Kidney (tissue), 13 donors: ENCODE measurements at regions not wholly inside any gene's neighbourhood (a gene's known extent, or its start where the extent isn't known, plus 50 kb on each side); places are given as distances from the start of the nearest gene placed in this dataset.

Experiments
- DNase-seq, 5 donors: peaks; one replicate each; pipeline ENCODE4 v3.0.0-alpha.2; 2013 to 2020
- FAIRE-seq: peaks from 2 replicates; lab custom pipeline; 2012; peaks lifted over from hg19 to GRCh38; lab: Jason Lieb, UNC
- H3K27ac ChIP-seq, 2 donors: one replicate each; pipeline ENCODE4 v1.7.0; 2013; ENCODE audit warnings: low read depth in 2 of 2, low read length in 2 of 2, inconsistent platforms in 1 of 2
- H3K27me3 ChIP-seq: one replicate; pipeline ENCODE4 v1.7.1; 2013; ENCODE audit warnings: low read length, inconsistent platforms; ENCODE audit not compliant: control insufficient read depth, insufficient read depth
- H3K36me3 ChIP-seq, 3 donors: one replicate each; pipeline versions ENCODE4 v1.7.0 to v1.7.1; 2013; ENCODE audit warnings: low read length in 3 of 3, control low read depth in 1 of 3, inconsistent platforms in 1 of 3; ENCODE audit not compliant: insufficient read depth in 3 of 3, control insufficient read depth in 2 of 3
- H3K4me1 ChIP-seq, 3 donors: one replicate each; pipeline versions ENCODE4 v1.7.0 to v1.7.1; 2013; ENCODE audit warnings: low read length in 3 of 3, inconsistent platforms in 1 of 3, low read depth in 1 of 3; ENCODE audit not compliant: control insufficient read depth in 2 of 3, insufficient read depth in 2 of 3
- H3K4me3 ChIP-seq, 3 donors: one replicate each; pipeline versions ENCODE4 v1.7.0 to v1.8.1; 2013; ENCODE audit warnings: low read length in 3 of 3, control low read depth in 1 of 3, inconsistent platforms in 1 of 3
- H3K9ac ChIP-seq, 3 donors: one replicate each; pipeline versions ENCODE4 v1.7.0 to v1.7.1; 2013; ENCODE audit warnings: low read length in 3 of 3, control low read depth in 1 of 3, inconsistent platforms in 1 of 3
- H3K9me3 ChIP-seq, 3 donors: one replicate each; pipeline versions ENCODE4 v1.7.0 to v1.7.1; 2013; ENCODE audit warnings: low read length in 3 of 3, control low read depth in 1 of 3, inconsistent platforms in 1 of 3; ENCODE audit not compliant: control insufficient read depth in 2 of 3, insufficient read depth in 1 of 3
- CTCF ChIP-seq: IDR thresholded peaks from 3 replicates; pipeline ENCODE4 v1.5.1; 2012; ENCODE audit warnings: mild to moderate bottlenecking, moderate library complexity, borderline replicate concordance; ENCODE audit not compliant: insufficient read depth; ENCODE audit errors: extremely low read depth
- intact Hi-C: fragments of 100-400 bp; cut with DNase I; formaldehyde crosslinking; loops from one replicate; pipeline ENCODE4 v1.11.1; 2022
- donor health status: control.
- donor health status: control.
- donor health status: control.
- donor health status: control.
- donor health status: control.
- donor health status: DM: yes; HTN: yes; CAD: no.
- donor health status: Normal renal cell carcinoma (clear cell type).

GRCh38 chr5:129384193-129384592 lies 75.9 kb upstream of the ADAMTS19 start:
- Histone ChIP-seq H3K4me3 (no peak overlapping the region), H3K27ac (no peak overlapping the region), H3K9me3 (no peaks in the 10 kb centered on the region), H3K4me1 (no peaks in the 10 kb centered on the region), H3K27me3 (no peaks in the 10 kb centered on the region), H3K9ac (no peak overlapping the region), H3K36me3 (no peaks in the 10 kb centered on the region)
- DNase-seq (no peak), FAIRE-seq (no peak)
- no peak for TF ChIP-seq CTCF
- intact Hi-C loops, result no loop called here

- intact Hi-C loops, result no loop called here
- no peaks in the 10 kb centered on the region for H3K4me1 ChIP-seq
- no peak overlapping the region for H3K4me3 ChIP-seq
- no peak overlapping the region for H3K9ac ChIP-seq
- TF ChIP-seq CTCF, result no peak
- no peaks in the 10 kb centered on the region for H3K36me3 ChIP-seq
- no peaks in the 10 kb centered on the region for H3K9me3 ChIP-seq
- H3K27ac ChIP-seq, result no peak overlapping the region
- no peak for DNase-seq
- H3K27me3 ChIP-seq, result no peaks in the 10 kb centered on the region
- FAIRE-seq, result no peak
Measured at GRCh38 chr5:129384736-129385135, 75.4 kb upstream of the ADAMTS19 start.

DNA sequence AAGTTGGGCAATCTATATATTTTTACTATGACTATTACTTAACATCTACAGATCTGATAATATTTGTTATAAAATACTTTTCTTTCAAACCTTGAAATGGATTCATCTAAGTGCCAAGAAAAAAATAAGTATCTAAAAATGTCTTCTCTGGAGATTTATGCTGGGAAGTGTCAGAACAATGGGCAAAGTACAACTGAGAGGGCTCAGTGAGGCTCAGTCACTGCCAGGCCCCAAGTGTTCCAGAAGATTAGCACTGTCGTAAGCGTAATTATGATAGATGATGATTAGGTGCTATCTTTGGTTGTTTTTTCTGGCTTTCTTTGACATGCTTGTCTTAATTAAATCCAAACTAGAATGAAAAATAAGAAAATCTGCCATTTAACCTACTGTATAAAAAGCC lies 72.2 kb upstream of the ADAMTS19 start:
- H3K27me3 ChIP-seq, result no peaks in the 10 kb centered on the region
- H3K4me3 ChIP-seq, result no peak overlapping the region
- TF ChIP-seq CTCF, result no peak
- H3K27ac ChIP-seq, result no peak overlapping the region
- H3K9ac ChIP-seq, result no peak overlapping the region
- no peaks in the 10 kb centered on the region for H3K9me3 ChIP-seq
- DNase-seq (no peak), FAIRE-seq (no peak)
- no peaks in the 10 kb centered on the region for H3K36me3 ChIP-seq
- H3K4me1 ChIP-seq, result no peaks in the 10 kb centered on the region
- intact Hi-C loops, result no loop called here

DNA sequence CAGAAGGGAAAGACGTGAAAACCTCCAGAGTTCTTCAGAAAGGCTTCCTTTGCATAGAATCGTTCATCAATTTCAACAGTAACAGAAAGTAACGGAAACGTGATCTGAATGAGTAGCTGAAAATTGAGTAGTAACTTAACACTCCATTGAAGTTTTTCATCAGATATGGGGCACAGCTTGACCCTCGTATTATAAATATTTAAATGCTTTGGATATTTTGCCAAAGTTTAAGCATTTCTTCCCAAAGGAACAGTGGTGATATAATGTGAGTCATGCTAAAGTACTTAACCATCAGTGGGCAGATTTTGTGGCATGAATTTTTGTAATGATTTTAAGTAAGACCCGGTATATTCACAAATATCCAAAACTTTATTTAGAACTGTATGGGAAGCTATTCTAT lies 67.4 kb upstream of the ADAMTS19 start:
- intact Hi-C loops, result no loop called here
- H3K4me3 ChIP-seq, result no peak overlapping the region
- no peaks in the 10 kb centered on the region for H3K36me3 ChIP-seq
- no peaks in the 10 kb centered on the region for H3K4me1 ChIP-seq
- H3K27me3 ChIP-seq, result no peaks in the 10 kb centered on the region
- no peak for FAIRE-seq
- DNase-seq, result no peak
- H3K9me3 ChIP-seq, result no peaks in the 10 kb centered on the region
- no peak overlapping the region for H3K9ac ChIP-seq
- no peak for TF ChIP-seq CTCF
- H3K27ac ChIP-seq, result no peak overlapping the region
